DMS153 treated with DMSO at 0.1 percent for 48 hours (cell line): ENCODE measurements at regions not wholly inside any gene's neighbourhood (a gene's known extent, or its start where the extent isn't known, plus 50 kb on each side); places are given as distances from the start of the nearest gene placed in this dataset.
"Not testable (repeated sequence)": the region's sequence is repeated elsewhere in the genome, so short reads cannot be mapped to it uniquely, and the experiment has no call there.

ENCODE experiments used
- DNase-seq: peaks from one replicate; lab custom pipeline; 2025; ENCODE audit not compliant: unreplicated experiment; lab: John Stamatoyannopoulos, UW

- DNase-seq, result no peak
Measured at GRCh38 chr19:31054430-31054829, 294.8 kb downstream of the TSHZ3 start.

- no peak for DNase-seq
Measured at GRCh38 chr19:31049431-31049830, 299.8 kb downstream of the TSHZ3 start.

GRCh38 chr19:31046024-31046423, 303.2 kb downstream of the TSHZ3 start:
- DNase-seq, result no peak

GRCh38 chr19:31041461-31041860, 307.8 kb downstream of the TSHZ3 start:
- no peak for DNase-seq

GRCh38 chr19:31039151-31039550, 310.1 kb downstream of the TSHZ3 start:
- DNase-seq, result no peak

- DNase-seq, result no peak
Measured at GRCh38 chr19:31037286-31037980, 311.8 kb downstream of the TSHZ3 start.

GRCh38 chr19:31031455-31031854, 317.8 kb downstream of the TSHZ3 start:
- not testable (repeated sequence) for DNase-seq

GRCh38 chr19:31023038-31023437, 326.2 kb downstream of the TSHZ3 start:
- DNase-seq, result no peak

- DNase-seq, result no peak
Measured at GRCh38 chr19:31018936-31019335, 330.3 kb downstream of the TSHZ3 start.

- DNase-seq, result no peak
Measured at GRCh38 chr19:31015778-31016177, 333.5 kb downstream of the TSHZ3 start.

GRCh38 chr19:31014668-31015067, 334.6 kb downstream of the TSHZ3 start:
- no peak for DNase-seq

- DNase-seq, result no peak
Measured at GRCh38 chr19:31013384-31014020, 335.7 kb downstream of the TSHZ3 start.

GRCh38 chr19:31002518-31003244, 346.6 kb downstream of the TSHZ3 start:
- no peak for DNase-seq

- no peak for DNase-seq
Measured at GRCh38 chr19:31001991-31002390, 347.2 kb downstream of the TSHZ3 start.

- no peak for DNase-seq
Measured at GRCh38 chr19:31000913-31001312, 348.3 kb downstream of the TSHZ3 start.

- DNase-seq, result no peak
Measured at GRCh38 chr19:30999726-31000125, 349.5 kb downstream of the TSHZ3 start.

GRCh38 chr19:30997222-30997621, 352.0 kb downstream of the TSHZ3 start:
- no peak for DNase-seq

- DNase-seq, result no peak
Measured at GRCh38 chr19:30978639-30979038, 370.6 kb downstream of the TSHZ3 start.

GRCh38 chr19:30969591-30969990, 379.6 kb downstream of the TSHZ3 start:
- no peak for DNase-seq

- no peak for DNase-seq
Measured at GRCh38 chr19:30968841-30969399, 380.3 kb downstream of the TSHZ3 start.

- no peak for DNase-seq
Measured at GRCh38 chr19:30968210-30968609, 381.0 kb downstream of the TSHZ3 start.

GRCh38 chr19:30966486-30966885, 382.8 kb downstream of the TSHZ3 start:
- DNase-seq, result no peak
